ENCODE measurements at regions not wholly inside any gene's neighbourhood (a gene's known extent, or its start where the extent isn't known, plus 50 kb on each side); places are given as distances from the start of the nearest gene placed in this dataset.

- no peak for DNase-seq
Observed at GRCh38 chr13:107130566-107130965, 562.6 kb upstream of the ARGLU1 start.

GRCh38 chr13:107124730-107125129, 556.8 kb upstream of the ARGLU1 start:
- DNase-seq, result no peak

GRCh38 chr13:107124129-107124718, 556.3 kb upstream of the ARGLU1 start:
- no peak for DNase-seq

GRCh38 chr13:107121793-107122192, 553.9 kb upstream of the ARGLU1 start:
- DNase-seq, result no peak

- no peak for DNase-seq
Observed at GRCh38 chr13:107119989-107120881, 552.3 kb upstream of the ARGLU1 start.

GRCh38 chr13:107118506-107118905, 550.6 kb upstream of the ARGLU1 start:
- DNase-seq, result no peak

- no peak for DNase-seq
Observed at GRCh38 chr13:107117327-107118012, 549.5 kb upstream of the ARGLU1 start.

- DNase-seq, result no peak
Observed at GRCh38 chr13:107113387-107113786, 545.5 kb upstream of the ARGLU1 start.

GRCh38 chr13:107111248-107111647, 543.3 kb upstream of the ARGLU1 start:
- no peak for DNase-seq

- DNase-seq, result no peak
Observed at GRCh38 chr13:107104631-107105030, 536.7 kb upstream of the ARGLU1 start.

GRCh38 chr13:107102676-107103075, 534.7 kb upstream of the ARGLU1 start:
- DNase-seq, result no peak

- no peak for DNase-seq
Observed at GRCh38 chr13:107099661-107100060, 531.7 kb upstream of the ARGLU1 start.

- no peak for DNase-seq
Observed at GRCh38 chr13:107097916-107098315, 530.0 kb upstream of the ARGLU1 start.

- no peak for DNase-seq
Observed at GRCh38 chr13:107095876-107096275, 527.9 kb upstream of the ARGLU1 start.

- no peak for DNase-seq
Observed at GRCh38 chr13:107091861-107092260, 523.9 kb upstream of the ARGLU1 start.

GRCh38 chr13:107091428-107091827, 523.5 kb upstream of the ARGLU1 start:
- no peak for DNase-seq

- DNase-seq, result no peak
Observed at GRCh38 chr13:107088061-107088460, 520.1 kb upstream of the ARGLU1 start.

GRCh38 chr13:107079423-107080049, 511.6 kb upstream of the ARGLU1 start:
- no peak for DNase-seq

- DNase-seq, result no peak
Observed at GRCh38 chr13:107078229-107078765, 510.4 kb upstream of the ARGLU1 start.

- DNase-seq, result no peak
Observed at GRCh38 chr13:107076801-107077200, 508.9 kb upstream of the ARGLU1 start.

GRCh38 chr13:107075576-107075975, 507.6 kb upstream of the ARGLU1 start:
- no peak for DNase-seq

- DNase-seq, result no peak
Observed at GRCh38 chr13:107070792-107071191, 502.9 kb upstream of the ARGLU1 start.

Data from left hindlimb (tissue), 1 donor.